ENCODE measurements at regions not wholly inside any gene's neighbourhood (a gene's known extent, or its start where the extent isn't known, plus 50 kb on each side); places are given as distances from the start of the nearest gene placed in this dataset.

DNA sequence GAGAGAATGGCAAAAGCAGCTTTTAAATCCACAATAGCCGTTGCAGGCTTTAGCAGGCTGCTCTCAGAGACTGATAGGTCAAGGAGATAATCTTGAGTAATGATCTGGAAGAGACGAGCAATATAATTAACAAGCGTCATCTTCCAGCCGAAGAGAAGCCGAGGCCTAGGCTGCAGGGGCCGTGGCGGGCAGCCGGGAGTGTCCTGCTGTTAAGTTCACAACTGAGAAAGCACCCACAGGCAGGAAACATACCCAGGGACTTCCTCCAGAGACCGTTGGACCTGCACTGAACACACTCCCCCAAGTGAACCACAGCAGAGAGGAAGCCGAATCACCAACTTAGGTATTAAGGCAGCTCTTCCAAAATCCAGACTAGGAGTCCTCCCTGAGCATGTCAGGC lies 182.3 kb downstream of the IRX2 start:
- Mint-ChIP-seq H3K36me3 (no peaks in the 10 kb centered on the region), H3K27ac (no peak overlapping the region), H3K27me3 (peaks cover 0 to 8% (median 0%) of the 10 kb centered on the region in 3 donors), H3K9me3 (peaks cover 0 to 15% (median 4%) of the 10 kb centered on the region in 7 donors), H3K4me3 (no peak overlapping the region), H3K4me1 (no peaks in the 10 kb centered on the region)
- no peak for ATAC-seq (ENCODE audit: low read depth in 2 of 2)
- no peak for DNase-seq

DNA sequence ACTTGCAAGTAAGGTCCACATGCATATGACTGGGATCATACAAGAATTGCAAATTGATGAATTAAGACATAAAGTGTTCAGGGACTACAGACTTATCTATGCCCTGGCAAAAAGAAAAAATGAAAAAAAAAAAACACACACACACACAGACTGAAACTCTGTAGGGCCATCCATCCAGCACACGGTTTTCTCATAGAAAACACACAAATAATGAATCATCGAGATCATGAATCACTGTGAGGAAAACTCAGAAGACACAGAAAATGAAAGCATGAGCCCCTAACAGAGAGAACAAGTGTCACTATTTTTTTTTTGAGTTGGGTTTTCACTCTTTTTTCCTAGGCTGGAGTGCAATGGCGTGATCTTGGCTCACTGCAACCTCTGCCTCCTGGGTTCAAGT lies 185.2 kb downstream of the IRX2 start:
- ATAC-seq (ENCODE audit: low read depth in 2 of 2) (no peak), DNase-seq (no peak)
- H3K27ac Mint-ChIP-seq, result no peak overlapping the region
- peaks cover 0 to 22% (median 7%) of the 10 kb centered on the region in 7 donors for H3K9me3 Mint-ChIP-seq
- no peaks in the 10 kb centered on the region for H3K4me1 Mint-ChIP-seq
- no peak overlapping the region for H3K4me3 Mint-ChIP-seq
- peaks cover 0 to 8% (median 0%) of the 10 kb centered on the region in 3 donors for H3K27me3 Mint-ChIP-seq
- peaks cover 0 to 8% of the 10 kb centered on the region in 2 donors for H3K36me3 Mint-ChIP-seq

DNA sequence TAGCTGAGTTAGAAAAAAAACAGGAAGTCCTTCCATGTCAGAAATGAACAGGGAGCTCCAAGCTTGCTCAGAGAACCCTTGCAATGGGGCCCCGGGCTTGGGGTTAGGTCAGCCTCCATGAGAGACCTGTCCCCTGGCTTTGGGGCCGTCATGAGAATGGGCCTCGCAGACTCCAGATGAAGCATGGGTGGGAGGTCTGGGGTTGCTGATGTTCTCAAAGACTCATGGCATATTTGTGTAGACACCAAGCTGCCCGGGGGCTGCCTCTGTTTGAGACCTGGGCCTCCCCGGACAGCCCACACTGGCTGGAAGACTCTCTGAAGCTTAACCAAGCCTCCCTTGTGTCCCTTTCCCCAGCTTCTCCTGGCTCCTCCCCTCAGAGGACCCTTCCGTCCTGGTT lies 186.3 kb downstream of the IRX2 start:
- no peak for DNase-seq
- peaks cover 0 to 8% of the 10 kb centered on the region in 2 donors for H3K36me3 Mint-ChIP-seq
- H3K4me3 Mint-ChIP-seq, result no peak overlapping the region
- ATAC-seq (ENCODE audit: low read depth in 2 of 2), result no peak
- no peaks in the 10 kb centered on the region for H3K4me1 Mint-ChIP-seq
- H3K27ac Mint-ChIP-seq, result no peak overlapping the region
- H3K27me3 Mint-ChIP-seq, result peaks cover 0 to 4% (median 0%) of the 10 kb centered on the region in 3 donors
- peaks cover 0 to 22% (median 7%) of the 10 kb centered on the region in 7 donors for H3K9me3 Mint-ChIP-seq

DNA sequence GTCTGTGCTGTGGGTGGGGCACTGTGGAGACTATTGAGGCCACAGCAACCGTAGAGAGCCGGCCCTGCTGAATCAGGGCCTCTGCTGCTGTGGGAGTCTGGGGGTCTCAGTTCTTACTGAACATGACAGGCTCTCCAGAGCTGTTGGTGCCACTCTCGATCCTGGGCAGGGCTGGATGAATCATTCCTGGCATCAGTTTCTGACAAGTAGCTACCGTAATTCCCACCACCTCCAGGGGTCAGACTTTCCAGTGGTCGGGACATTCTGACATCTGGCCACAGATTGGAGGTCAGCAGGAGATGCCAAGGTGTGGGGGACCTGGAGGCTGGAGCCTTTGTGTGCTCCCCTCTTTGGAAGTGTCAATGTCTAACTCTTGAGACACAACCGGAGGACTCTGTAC lies 188.4 kb downstream of the IRX2 start:
- peak overlapping the region in 1 of 6 donors; percentile 24 for H3K27ac Mint-ChIP-seq
- H3K4me3 Mint-ChIP-seq, result no peak overlapping the region
- peaks cover 0 to 16% (median 7%) of the 10 kb centered on the region in 7 donors for H3K9me3 Mint-ChIP-seq
- no peak for ATAC-seq (ENCODE audit: low read depth in 2 of 2)
- no peaks in the 10 kb centered on the region for H3K4me1 Mint-ChIP-seq
- no peak for DNase-seq
- peaks cover 0 to 8% of the 10 kb centered on the region in 2 donors for H3K36me3 Mint-ChIP-seq
- H3K27me3 Mint-ChIP-seq, result no peaks in the 10 kb centered on the region

DNA sequence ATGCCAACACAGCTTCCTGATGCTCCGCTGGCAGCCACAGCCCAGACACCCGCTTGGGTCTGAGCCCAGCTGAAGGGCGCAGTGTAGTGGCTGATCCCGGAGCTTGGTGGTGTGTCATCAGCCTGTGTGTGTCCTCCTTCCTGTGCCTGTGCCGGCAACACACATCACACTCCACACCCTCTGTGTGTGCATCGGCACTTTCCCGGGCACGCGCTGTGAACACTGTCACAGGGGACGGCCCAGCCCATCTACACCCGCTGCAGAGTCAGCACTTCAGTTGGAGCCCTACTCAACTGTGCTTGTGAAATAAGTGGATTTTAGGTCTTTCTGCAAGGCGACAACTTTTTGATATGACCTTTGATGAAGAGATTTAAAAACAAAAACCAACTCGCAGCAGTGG lies 189.4 kb downstream of the IRX2 start:
- no peak for ATAC-seq (ENCODE audit: low read depth in 2 of 2)
- H3K4me1 Mint-ChIP-seq, result no peaks in the 10 kb centered on the region

DNA sequence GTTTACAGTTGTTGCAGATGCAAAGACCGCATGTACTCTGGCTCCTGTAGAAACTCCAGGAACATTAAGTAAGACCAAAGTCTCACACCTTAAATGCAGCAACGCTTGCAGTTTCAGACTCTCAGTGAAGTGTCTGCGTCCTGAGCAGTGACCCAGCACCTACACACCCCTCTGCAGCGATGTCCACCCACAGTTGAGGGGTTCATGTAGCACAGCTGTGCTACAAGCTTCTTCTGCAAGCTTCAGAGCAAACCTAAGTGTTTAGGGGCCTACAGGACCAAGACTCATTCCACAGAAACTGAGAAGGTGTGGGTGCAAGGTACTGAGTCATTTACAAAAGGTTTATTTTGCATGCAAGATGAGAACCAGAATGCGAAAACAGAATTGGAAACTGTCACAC lies 191.0 kb downstream of the IRX2 start:
- ATAC-seq (ENCODE audit: low read depth in 2 of 2), result no peak
- no peaks in the 10 kb centered on the region for H3K4me1 Mint-ChIP-seq
- peaks cover 0 to 8% of the 10 kb centered on the region in 2 donors for H3K36me3 Mint-ChIP-seq
- no peaks in the 10 kb centered on the region for H3K27me3 Mint-ChIP-seq
- no peak overlapping the region for H3K27ac Mint-ChIP-seq
- DNase-seq, result no peak
- H3K4me3 Mint-ChIP-seq, result peak overlapping the region in 1 of 8 donors; percentile 42
- peaks cover 0 to 14% (median 5%) of the 10 kb centered on the region in 7 donors for H3K9me3 Mint-ChIP-seq

More for the DNA sequence above, 189.4 kb downstream of the IRX2 start:
- no peak overlapping the region for H3K4me3 Mint-ChIP-seq
- no peak overlapping the region for H3K27ac Mint-ChIP-seq
- H3K36me3 Mint-ChIP-seq, result peaks cover 0 to 8% of the 10 kb centered on the region in 2 donors
- DNase-seq, result no peak
- H3K27me3 Mint-ChIP-seq, result no peaks in the 10 kb centered on the region
- H3K9me3 Mint-ChIP-seq, result peaks cover 0 to 14% (median 6%) of the 10 kb centered on the region in 7 donors

DNA sequence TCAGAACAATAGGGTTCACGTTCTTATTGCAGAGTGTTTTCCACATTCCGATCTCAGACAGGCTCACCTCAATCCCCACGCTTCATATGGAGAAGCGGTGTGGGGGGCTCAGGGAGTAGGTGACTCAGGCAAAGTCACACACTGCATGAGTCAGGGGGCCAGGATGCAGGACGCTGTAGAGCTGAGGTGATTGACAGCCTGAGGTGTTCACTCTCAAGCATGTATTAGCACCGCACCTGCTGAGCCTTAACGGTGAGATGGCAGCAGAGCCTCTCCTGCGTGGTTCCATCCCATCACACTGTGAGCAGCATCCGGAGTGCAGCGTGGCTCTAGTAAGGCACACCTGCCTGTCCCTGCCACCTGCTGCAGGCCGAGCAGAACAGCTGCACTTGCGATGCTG lies 194.0 kb downstream of the IRX2 start:
- H3K36me3 Mint-ChIP-seq, result peaks cover 0 to 17% of the 10 kb centered on the region in 2 donors
- no peak overlapping the region for H3K27ac Mint-ChIP-seq
- H3K9me3 Mint-ChIP-seq, result peaks cover 12 to 36% (median 19%) of the 10 kb centered on the region in 7 donors

DNA sequence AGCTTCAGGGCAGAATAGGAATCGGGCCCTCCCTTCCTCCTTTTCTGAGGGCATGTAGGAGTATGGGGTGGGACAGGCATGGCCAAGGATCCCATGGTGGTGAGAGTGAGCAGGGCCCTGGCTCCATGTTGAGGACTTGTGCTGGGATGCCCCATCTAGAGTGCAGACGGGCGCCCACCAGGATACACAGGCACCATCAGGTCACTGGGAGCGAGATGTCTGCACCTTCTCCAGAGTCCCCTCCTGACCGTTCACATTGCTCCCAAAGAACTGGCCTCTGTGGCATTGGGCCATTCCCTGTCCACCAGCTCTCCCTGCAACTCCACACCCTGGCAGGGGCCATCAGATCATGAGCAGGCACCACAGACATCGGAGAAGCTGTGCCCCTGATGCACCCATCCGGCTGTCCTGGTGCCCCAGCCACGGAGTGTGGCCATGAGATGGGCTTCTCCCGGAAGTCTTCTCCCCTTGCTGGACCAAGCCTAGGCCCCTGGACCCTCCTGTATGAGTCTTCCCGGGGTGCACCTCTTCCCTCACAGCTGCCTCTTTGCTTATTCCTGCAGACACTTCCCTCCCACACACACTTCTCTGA lies 195.0 kb downstream of the IRX2 start:
- ATAC-seq (ENCODE audit: low read depth in 2 of 2), result no peak
- H3K9me3 Mint-ChIP-seq, result peaks cover 12 to 30% (median 19%) of the 10 kb centered on the region in 7 donors

More for the DNA sequence above, 194.0 kb downstream of the IRX2 start:
- H3K4me1 Mint-ChIP-seq, result no peaks in the 10 kb centered on the region
- no peak overlapping the region for H3K4me3 Mint-ChIP-seq
- H3K27me3 Mint-ChIP-seq, result no peaks in the 10 kb centered on the region
- ATAC-seq (ENCODE audit: low read depth in 2 of 2) (no peak), DNase-seq (no peak)

DNA sequence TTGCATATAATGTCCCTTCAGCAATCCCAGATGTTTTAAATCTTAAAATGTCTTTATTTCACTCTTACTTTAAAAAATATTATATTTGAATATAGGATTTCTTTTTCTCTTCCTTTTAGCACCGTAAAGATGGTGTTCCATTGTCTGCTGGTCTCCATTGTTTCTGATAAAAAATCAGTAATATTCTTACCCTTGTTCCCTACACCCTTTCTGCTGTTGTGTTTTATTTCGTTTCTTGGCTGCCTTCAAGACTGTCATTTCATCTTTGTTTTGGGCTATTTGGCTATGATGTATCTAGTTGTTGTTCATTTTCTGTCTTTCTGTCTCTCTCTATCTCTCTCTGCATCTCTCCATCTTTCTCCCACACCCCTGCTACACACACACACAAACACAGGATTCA lies 197.9 kb downstream of the IRX2 start:
- DNase-seq (no peak), ATAC-seq (ENCODE audit: low read depth in 2 of 2) (no peak)
- Mint-ChIP-seq H3K4me1 (no peaks in the 10 kb centered on the region), H3K27ac (peak overlapping the region in 1 of 6 donors; percentile 1), H3K36me3 (peaks cover 0 to 17% of the 10 kb centered on the region in 2 donors), H3K27me3 (no peaks in the 10 kb centered on the region), H3K9me3 (peaks cover 13 to 30% (median 19%) of the 10 kb centered on the region in 7 donors), H3K4me3 (no peak overlapping the region)

More for the DNA sequence above, 195.0 kb downstream of the IRX2 start:
- peaks cover 0 to 17% of the 10 kb centered on the region in 2 donors for H3K36me3 Mint-ChIP-seq
- DNase-seq, result no peak
- H3K27me3 Mint-ChIP-seq, result no peaks in the 10 kb centered on the region
- no peaks in the 10 kb centered on the region for H3K4me1 Mint-ChIP-seq
- no peak overlapping the region for H3K27ac Mint-ChIP-seq
- H3K4me3 Mint-ChIP-seq, result no peak overlapping the region

DNA sequence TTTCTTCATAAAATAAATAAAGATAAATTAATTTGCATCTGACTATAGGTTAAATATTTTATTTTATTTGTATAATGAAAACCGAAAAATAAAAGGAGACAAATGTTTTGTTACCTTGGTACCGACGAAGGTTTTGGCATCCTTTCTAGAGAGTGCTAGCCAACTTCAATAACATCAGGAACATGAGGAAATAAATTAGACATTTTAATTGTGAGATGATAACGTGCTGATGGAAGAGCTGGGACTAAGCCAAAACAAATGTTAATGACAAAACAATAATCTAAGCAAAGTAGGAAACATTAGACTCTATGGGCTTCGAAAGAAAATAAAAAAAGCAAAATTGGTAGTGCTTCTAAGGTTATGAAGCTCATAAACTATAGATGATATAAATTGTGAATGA lies 201.0 kb downstream of the IRX2 start:
- Mint-ChIP-seq H3K36me3 (peaks cover 0 to 17% of the 10 kb centered on the region in 2 donors), H3K27me3 (no peaks in the 10 kb centered on the region), H3K27ac (no peak overlapping the region), H3K4me3 (no peak overlapping the region), H3K4me1 (no peaks in the 10 kb centered on the region), H3K9me3 (peaks cover 12 to 33% (median 19%) of the 10 kb centered on the region in 7 donors)
- DNase-seq, result no peak
- no peak for ATAC-seq (ENCODE audit: low read depth in 2 of 2)

DNA sequence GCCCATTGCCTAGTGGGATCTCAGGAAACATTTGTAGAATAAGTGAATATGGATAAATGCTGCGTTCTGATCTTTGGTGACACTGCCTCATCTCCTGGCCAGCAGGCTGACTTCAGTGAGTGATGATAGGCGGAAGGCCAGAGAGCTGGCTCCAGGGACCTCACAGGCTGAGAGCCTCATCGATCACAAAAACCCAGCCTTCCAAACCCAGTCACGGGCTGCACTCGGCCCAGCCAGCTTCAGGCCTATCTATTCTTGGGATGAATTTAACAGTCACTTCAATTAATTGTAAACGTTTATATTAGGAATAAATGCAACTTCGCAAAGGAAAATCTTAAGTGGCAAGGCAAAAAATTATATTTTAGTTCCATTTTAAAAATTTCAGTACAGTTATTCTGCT lies 201.6 kb downstream of the IRX2 start:
- ATAC-seq (ENCODE audit: low read depth in 2 of 2) (no peak), DNase-seq (no peak)
- peaks cover 0 to 15% of the 10 kb centered on the region in 2 donors for H3K36me3 Mint-ChIP-seq
- H3K27ac Mint-ChIP-seq, result no peak overlapping the region
- H3K9me3 Mint-ChIP-seq, result peaks cover 10 to 27% (median 19%) of the 10 kb centered on the region in 7 donors
- H3K4me1 Mint-ChIP-seq, result no peaks in the 10 kb centered on the region
- no peaks in the 10 kb centered on the region for H3K27me3 Mint-ChIP-seq
- H3K4me3 Mint-ChIP-seq, result no peak overlapping the region

DNA sequence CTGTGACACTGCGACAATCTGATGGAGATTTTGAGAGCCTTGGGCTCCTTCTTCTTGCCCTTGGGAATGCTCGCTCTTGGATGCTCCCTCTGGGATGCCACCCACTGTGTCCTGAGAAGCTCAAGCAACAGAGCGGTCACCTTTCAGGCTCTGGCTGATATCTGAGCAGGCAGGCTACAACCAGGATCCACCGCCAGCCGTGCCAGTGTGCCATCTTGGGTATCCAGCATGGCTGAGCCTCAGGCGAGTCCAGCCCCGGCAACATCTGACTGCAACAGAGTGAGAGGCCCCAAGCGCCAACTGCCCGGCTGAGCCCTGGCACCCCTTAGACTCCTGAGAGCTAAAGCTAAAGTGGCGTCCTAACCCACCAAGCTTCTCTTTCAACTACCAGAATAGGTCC lies 202.1 kb downstream of the IRX2 start:
- DNase-seq (no peak), ATAC-seq (ENCODE audit: low read depth in 2 of 2) (no peak)
- peaks cover 5 to 22% (median 14%) of the 10 kb centered on the region in 7 donors for H3K9me3 Mint-ChIP-seq
- peaks cover 0 to 10% of the 10 kb centered on the region in 2 donors for H3K36me3 Mint-ChIP-seq
- H3K4me1 Mint-ChIP-seq, result no peaks in the 10 kb centered on the region
- no peak overlapping the region for H3K27ac Mint-ChIP-seq
- H3K4me3 Mint-ChIP-seq, result no peak overlapping the region
- H3K27me3 Mint-ChIP-seq, result no peaks in the 10 kb centered on the region

DNA sequence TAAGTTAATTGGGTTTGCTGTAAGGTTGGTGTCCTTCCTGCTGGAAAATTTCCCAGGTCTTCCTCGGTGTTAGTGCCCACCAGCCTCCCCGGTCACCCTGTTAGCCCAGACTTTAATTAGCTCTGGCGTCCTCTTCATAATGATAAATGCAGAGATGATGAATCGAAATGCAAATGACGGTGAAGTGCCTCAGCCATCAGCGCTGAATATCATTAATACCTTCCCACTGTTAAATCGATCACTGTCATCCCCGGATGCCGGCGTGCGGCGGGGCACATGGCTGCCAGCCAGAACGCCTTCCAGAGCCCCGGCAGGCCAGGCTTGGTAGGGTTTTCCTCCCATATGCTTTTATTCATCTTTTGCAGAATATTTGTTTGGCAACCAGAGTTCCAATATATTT lies 204.5 kb downstream of the IRX2 start:
- no peak for ATAC-seq (ENCODE audit: low read depth in 2 of 2)
- Mint-ChIP-seq H3K4me3 (no peak overlapping the region), H3K4me1 (no peaks in the 10 kb centered on the region), H3K27ac (no peak overlapping the region), H3K9me3 (peaks cover 0 to 6% (median 4%) of the 10 kb centered on the region in 7 donors), H3K27me3 (no peaks in the 10 kb centered on the region), H3K36me3 (no peaks in the 10 kb centered on the region)
- DNase-seq, result no peak

DNA sequence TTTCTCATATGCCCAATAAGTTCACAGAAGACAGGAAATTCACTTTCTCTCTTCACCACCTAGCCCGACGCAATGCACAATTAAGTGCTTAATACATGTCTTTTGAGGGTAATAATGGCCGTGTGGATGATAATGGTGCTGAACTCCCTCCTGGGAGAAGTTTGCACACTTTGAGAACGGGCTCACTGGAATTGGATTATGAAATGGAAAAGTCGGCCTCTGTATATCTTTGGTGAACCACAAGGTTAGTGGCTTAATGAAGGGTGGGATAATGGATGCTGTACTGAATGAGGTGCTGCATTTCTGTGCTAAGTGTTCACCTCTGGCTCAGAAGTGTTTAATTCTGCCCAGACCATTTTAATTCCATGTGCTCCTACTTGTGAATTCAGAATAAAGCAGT lies 207.5 kb downstream of the IRX2 start:
- Mint-ChIP-seq H3K9me3 (peaks cover 5 to 25% (median 8%) of the 10 kb centered on the region in 7 donors), H3K27ac (no peak overlapping the region), H3K4me1 (no peaks in the 10 kb centered on the region), H3K36me3 (no peaks in the 10 kb centered on the region), H3K27me3 (no peaks in the 10 kb centered on the region), H3K4me3 (no peak overlapping the region)
- DNase-seq, result no peak
- no peak for ATAC-seq (ENCODE audit: low read depth in 2 of 2)
